ENCODE measurements at regions not wholly inside any gene's neighbourhood (a gene's known extent, or its start where the extent isn't known, plus 50 kb on each side); places are given as distances from the start of the nearest gene placed in this dataset.

DNA sequence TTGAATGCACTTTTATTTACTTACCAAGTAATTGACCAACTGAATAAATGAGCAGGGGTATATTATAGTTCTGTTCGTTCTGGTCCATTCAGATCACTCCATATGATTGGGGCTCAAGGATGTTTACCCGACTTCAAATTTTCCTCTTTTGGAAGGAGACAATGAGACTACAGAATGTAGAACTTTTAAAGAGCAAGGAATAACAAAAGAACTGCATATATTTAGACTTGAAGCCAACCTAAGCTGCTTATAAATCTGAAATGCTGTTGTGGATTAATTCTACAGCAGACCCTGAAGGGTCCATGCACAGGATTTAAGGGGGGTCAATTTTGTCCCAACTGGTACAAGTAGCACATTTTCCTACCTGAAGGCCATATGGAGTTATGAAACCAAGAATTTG lies 610.8 kb downstream of the RAB28 start:
- no peak for DNase-seq (ENCODE audit: low read depth)

DNA sequence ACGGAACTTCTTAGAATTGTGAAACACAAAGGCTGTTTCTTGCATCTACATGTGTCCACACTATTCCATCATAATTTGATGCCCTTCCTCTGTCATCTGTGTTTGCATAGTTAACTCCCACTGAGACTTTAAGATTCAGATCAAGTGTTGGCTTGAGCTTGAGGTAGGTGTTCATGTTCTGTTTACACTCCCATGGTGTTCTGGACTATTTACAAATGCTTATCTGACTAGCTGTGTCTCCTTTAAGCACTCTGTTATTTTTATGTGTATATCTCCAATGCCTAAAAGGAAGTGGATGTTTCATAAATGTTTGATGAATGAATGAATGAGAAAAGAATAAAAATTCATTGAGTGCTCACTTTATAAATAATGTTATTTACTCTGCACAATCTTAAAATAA lies 622.7 kb downstream of the RAB28 start:
- DNase-seq (ENCODE audit: low read depth) = no peak

DNA sequence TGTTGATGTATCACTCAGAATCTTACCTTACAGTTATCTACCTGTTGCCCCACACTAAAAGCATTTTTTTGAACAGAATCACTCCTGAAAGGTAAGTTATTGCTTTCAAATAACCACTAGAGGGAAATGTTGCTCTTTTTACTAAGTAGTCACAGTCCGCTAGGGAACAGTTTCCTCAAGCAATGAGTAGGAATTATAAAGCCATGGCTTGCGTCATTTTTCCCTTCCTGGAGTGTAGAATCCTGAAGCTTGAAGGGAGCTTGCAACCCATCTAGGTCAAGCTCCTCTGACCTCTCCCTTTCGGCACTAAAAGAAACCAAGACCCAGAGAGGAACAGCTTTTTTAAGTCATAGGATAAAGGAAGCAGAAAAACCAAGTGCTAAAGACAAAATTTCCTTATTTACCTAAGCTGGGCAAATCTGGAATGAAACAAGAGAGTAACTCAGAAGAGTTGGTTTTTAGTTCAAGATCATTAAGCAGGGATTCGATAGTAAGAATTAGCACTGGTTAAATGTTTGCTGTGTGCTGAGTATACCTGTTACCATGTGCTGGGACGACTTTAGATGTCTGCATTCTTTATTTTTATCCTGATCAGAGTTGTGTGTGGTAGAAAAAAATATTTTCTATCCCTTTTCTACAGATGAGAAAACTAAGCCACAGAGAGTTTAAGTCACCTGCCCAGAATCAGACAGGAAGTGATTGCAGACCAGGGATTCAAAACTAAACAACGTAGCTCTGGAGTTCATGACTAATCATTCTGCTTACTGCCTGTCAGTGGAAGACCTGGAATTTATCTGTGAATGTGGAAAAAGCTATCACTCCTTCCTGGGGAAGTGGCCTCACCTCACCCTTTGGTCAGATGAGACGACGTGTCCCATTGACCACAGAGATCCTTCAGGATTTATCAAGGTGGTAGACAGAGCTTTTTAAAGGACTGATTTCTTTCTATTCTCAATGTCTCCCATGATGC lies 631.5 kb downstream of the RAB28 start:
- DNase-seq (ENCODE audit: low read depth) = peak; percentile 60

DNA sequence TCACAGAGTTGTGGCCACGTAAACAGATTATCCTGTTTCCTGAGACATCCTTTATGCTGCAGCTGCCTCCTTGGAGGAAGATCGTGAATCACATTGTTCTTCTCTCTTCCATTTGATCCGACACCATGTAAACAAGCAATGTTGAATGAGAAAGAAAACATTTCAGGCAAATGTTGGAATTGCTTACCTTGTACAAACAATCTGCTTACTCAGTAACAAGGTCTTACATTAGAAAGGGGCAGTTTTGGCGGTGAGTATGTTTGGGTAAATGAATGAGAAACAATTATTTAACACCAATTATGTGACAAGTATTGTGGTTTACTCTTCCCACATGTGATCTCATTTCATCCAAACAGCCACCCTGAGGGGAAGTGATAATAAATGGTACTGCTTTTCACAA lies 637.8 kb downstream of the RAB28 start:
- no peak for DNase-seq (ENCODE audit: low read depth)

DNA sequence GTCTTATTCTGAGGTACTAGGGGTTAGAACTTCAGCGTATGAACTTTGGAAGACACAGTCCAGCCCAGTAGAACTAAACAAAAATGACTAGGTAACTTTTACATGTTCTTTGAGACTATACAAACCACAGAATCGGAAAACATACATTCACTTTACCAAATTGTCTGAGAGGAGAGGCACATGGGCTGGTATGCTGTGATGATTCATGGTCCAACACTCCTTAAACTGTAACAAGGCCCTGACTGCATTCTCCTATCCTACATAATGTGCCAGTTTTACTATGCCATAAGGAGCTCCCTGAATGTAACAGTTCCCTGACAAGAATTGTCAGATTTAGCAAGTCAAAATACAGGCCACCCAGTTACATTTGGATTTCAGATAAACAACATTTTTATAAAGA lies 640.0 kb downstream of the RAB28 start:
- no peak for DNase-seq (ENCODE audit: low read depth)

DNA sequence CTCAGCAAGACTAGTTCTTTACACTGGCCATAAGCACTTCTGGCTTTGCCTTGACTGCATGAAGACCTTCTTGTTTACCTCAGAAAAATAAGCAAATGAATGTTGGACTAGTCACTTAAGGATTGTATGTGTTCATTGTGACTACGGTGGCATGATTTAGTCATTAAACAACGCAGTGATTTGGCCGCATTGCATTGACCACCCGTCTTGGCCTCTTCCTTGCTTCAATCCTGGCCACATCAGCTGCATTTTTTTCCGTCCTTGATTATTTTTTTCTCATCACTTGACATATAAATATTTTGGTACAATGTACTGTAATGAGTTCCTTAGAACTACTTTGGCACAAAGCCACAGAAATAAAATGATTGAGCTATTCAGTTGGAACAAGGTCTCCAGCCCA lies 656.2 kb downstream of the RAB28 start:
- no peak for DNase-seq (ENCODE audit: low read depth)

DNA sequence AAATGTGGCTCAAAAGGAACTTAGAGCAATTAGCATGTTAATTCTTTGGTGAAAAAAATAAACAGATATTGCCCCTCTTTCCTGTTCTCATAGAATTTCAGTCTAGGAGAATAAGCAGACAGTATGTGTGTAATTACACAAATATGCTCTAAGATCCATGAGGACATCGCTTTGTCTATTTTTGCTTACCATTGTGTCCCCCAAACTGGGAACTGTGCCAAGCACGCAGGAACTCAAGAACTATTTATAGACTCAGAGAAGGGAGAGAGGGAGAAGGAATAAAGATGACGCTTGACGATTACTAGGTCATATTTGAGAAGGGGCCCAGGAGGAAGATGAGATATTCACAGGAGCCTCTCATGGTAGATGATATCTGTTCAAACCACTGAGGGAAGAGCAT lies 692.6 kb downstream of the RAB28 start:
- DNase-seq (ENCODE audit: low read depth) = no peak

DNA sequence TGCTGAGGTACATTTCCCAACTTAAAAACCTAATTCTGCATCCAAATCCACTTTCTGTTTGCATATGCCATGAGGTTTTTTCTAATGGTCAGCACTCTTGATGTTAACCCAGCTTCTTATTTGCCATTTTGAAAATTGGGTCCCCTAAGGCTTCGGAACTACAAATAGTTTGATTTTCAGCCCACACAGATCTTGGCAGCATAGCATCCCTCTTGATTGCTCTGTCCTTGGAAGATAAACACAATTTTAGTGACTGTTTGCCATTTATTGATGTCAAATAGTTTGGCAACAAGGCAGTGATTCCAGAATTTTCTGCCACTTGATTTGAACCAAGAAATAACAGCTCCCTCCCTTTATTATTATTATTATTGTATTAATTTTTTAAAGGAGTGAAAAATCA lies 696.9 kb downstream of the RAB28 start:
- DNase-seq (ENCODE audit: low read depth) = no peak

DNA sequence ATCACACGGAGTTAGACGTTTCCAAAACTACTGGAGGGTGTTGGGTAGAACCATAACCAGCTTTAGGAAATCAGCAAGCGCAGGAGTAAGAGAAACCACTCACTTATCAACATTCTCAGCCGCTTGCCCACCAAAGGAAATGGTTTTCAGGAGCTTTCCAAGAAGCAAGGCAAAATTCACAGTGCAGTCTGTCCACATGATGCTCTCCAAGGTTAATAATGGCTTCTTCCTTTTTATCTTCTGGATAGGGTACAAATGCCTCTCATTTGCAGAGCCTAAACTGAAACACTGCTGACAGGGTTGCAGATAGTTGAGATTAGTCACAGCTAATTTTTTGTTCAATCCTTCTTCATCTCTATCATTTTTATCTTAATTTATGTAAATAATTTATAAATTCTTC lies 705.4 kb downstream of the RAB28 start:
- no peak for DNase-seq (ENCODE audit: low read depth)

DNA sequence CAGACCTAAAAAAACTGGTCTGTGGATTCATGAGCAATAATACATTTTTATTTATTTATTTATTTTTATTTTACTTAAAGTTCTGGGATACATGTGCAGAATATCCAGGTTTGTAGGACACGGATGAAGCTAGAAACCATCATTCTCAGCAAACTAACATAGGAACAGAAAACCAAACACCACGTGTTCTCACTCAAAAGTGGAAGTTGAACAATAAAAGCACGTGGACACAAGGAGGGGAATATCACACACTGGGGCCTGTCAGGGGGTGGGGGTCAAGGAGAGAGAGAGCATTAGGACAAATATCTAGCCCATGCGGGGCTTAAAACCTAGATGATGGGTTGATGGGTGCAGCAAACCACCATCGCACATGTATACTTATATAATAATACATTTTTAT lies 705.9 kb downstream of the RAB28 start:
- DNase-seq (ENCODE audit: low read depth) = no peak

DNA sequence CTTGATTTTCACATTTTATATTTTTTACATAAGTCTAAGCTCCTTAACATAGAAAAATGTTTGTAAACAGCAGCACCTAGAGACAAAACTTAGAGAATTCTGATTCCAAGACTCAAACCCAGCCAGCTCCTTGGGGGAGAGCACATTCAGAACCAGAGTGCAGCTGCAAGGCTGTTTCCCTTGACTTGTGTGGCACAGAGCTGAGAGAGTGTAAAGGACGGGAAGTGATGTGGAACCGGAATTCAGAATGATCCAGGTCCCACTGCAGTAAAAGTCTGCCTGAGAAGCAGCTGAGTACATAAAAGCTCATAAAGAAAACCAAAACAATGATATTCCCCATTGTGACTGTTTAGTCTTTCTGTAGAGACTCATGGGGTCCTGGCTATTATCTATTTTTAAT lies 713.8 kb downstream of the RAB28 start:
- no peak for DNase-seq (ENCODE audit: low read depth)

DNA sequence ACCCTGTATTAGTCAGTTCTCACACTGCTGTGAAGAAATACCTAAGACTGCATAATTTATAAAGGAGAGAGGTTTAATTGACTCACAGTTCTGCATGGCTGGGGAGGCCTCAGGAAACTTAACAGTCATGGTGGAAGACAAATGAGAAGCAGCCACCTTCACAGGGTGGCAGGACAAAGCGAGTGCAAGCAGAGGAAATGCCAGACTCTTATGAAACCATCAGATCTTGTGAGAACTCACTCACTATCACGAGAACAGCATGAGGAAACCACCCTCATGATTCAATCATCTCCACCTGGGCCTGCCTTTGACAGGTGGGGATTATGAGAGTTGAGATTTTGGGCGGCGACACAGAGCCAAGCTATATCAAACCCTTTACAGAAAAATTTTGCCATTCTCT lies 722.4 kb downstream of the RAB28 start:
- DNase-seq (ENCODE audit: low read depth) = no peak

DNA sequence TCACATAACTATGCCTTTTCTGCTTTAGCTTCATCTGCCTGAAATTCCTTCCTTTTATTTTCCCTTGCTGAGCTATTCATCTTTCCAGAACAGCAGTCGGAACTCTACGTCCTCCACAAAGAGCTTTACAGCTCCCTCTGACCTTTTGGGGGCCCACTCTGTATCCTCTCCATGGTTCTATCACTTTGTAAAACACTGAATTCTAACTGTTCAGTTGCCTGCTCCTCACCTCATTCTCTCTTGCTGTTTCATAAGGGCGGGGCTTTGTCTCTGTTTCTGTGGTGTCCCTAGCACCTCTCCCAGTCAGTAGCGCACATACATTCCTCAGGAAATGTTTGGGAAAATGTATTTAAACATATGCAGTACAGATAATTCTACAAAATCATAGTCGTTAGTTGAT lies 737.0 kb downstream of the RAB28 start:
- no peak for DNase-seq (ENCODE audit: low read depth)

DNA sequence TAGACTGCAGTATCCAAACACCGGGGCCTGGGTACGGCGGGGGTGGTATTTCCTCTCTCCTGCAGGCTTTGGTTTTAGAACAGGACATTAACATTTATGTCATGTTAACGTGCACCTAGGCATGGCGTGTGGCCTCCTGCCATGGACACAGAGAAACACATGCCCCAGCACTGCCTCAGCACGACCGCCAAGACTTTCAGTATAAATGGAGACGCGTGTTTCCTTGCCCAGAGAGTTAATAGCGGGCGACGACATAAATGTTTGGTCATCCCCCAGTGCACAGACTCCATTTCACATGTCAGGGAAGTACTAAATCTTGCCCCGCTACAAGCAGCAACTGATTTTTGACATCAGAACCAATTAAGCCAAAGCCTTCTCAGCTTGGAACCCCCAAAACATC lies 737.9 kb downstream of the RAB28 start:
- DNase-seq (ENCODE audit: low read depth) = no peak

DNA sequence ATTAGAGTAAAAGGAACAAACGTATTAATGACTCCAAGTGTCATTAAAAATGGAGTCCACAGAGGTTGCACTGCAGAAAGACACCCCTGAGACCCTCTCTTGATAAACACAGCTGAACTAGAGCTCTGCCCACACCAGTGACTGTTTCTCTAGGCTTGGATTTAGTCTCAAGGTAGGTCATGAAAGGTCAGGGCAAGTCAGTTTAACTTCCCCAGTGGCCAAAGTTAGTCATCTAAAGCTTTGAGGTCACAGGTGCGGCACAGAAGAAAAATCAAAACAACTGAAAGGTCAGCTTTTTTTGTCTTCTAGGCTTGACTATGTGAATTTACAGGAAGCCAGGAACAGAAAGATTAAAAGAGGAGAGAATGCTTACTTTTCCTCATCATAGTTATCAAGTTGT lies 749.6 kb downstream of the RAB28 start:
- DNase-seq (ENCODE audit: low read depth) = no peak

DNA sequence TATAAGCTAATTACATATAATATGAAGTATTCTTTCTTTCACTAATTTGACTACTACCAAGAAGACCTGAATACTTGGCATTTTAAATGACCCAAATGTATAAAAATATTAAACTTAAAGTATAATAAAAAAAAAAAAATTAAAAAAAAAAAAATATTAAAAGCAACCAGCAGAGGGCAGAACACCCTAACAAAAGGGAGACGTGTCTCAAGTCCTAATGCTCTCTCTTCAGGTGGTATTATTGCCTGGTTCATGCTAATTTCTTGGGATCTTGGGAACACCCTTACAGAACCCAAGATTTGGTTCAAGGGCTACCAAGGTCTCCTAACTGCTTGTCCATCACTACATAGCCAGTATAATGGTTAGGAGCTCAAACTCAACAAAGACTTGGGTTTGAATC lies 754.8 kb downstream of the RAB28 start:
- no peak for DNase-seq (ENCODE audit: low read depth)

DNA sequence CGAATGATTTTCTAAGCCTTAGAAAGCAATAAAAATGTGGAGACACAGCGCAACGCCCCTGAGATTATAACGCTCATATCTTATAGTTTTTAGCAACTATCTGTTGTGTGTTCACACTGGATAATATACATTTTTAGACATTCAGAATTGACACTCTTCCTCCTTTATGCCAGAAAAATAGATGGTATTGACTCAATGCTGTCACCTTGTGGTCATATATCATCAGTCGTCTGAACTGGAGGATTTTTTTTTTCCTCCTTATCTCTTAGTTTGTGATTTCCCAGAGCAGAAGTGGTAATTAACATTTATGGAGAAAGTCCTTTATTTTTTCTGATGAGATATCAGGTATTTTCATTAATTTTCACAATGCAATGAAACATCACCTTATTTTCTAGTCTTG lies 759.6 kb downstream of the RAB28 start:
- DNase-seq (ENCODE audit: low read depth) = no peak

DNA sequence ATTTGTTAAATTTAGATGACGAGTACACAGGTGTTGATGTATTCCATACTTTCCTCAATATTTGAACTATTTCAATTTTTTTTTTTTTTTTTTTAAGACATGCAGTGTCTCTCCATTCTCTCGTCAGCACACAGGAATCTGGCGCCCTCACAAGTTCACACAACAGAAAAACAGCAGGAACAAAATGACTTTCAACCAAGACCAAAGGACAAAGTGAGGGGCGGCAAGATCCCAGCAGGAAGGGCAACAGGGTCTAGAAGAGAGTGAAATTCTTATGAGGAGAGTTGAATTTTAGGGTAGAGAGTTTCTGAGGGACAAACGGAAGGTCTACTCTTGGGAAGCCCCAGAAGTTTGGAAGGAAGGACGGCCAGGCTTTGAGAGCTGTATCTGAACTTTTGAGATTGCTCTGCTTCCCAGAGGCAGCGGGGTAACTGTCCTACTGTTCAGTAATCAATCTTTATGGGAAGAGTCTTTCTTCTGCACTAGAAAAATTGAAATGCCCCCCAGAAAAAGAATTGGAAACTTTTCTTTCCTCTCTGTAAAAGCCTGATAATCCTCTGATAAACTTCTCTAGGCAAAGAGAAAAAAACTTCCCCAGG lies 760.2 kb downstream of the RAB28 start:
- no peak for DNase-seq (ENCODE audit: low read depth)

DNA sequence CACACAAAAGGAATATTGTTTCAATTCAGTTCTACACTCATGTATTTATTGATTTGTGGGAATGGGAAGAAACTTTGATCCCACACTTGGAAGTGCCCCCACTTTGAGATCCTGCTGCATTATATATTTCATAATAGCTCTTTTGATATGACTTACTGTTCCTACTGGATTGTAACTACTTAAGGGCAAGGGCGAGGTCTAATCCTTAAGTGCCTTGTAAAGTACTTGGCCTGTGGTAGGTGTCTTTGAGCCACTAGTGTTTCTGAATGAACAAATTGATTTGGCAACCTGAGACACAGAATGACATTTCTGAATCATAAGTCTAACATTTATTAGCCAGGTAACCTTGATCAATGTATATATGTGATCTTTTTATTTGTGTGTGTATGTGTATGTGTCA lies 767.2 kb downstream of the RAB28 start:
- no peak for DNase-seq (ENCODE audit: low read depth)

DNA sequence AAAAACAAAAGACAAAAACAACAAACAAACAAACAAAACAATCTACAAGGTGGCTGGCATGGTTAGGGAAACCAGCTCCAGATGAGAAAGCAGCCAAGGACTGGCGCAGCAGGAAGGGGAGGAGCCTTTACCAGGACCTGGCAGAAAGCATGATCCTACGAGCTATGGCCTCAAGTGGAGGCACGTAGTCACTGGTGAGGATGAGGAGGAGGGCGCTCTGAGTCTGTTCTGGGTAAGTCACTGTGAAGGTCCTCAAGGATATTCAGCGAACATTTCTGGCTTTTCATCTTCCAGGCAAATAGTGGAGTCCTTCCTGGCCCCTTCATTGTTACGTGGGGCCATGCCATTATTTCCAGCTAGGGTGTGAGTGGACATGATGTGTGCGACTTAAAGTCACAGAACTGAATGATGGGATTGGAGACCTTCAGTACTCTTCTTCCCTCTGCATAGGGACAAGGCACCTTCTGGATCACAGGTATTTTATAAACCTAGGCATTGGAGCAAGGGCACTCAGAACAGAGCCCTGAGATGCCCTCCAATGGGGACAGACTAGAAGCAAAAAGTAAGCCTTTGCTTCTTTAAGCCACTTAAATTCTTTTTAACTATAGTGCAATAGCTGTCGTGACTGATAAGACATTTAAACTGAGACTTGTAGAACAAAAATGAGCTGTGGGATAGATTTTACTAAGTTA lies 771.3 kb downstream of the RAB28 start:
- DNase-seq (ENCODE audit: low read depth) = no peak

DNA sequence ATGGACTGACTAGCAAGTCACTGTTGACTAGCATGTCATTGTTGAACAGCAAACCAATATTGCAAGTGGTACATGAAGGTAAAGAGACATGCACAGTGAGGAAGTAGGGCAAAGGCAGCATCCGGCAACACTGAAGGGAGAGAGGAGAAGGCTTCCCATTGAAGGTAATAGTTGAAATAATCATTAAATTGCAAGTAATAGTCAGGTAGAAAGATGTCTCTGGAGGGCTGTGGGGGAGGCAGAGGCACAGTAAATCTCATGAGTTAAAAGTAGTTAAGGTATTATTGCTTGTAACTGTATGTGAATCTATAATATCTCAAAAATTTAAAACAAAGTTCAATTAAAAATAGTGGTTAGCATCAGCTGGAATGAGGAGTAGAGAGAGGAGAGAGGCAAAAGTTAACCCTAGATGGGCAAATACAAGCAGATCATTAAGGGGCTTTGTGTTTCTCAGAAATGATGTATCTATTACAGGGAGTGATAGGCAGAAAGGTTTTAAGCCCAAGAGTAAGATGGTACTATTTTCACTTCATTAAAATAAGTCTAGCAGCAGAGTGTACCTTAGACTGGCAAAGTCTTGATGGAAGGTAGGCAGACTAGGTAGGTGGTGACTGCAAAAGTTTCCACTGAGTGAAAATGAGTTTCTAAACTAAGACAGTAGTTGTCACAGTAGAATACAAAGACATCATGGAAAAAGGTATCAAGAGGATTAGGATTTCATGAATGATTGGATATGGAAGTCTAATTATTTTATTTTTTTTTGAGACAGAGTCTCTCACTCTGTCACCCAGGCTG lies 776.6 kb downstream of the RAB28 start:
- no peak for DNase-seq (ENCODE audit: low read depth)

DNA sequence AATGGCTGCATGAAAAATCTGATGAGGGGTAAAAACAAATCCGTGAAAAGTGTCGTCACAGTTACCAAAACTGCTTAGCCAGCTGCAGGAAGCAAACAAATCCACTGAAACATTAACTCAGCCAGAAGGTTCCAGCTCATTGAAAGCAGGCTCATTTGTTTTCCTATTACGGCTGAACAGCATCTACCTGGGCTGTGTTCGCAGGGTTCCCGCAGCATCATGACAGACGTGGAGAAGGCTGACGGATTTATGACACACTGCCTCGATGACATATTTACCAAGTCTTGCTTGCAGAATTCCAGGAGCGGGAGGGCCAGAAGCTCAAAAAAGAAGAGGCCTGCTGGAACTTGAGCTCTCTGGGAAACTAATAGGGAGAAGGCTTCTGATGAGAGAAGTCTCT lies 781.1 kb downstream of the RAB28 start:
- no peak for DNase-seq (ENCODE audit: low read depth)
